HepG2 (cell line): ENCODE measurements at regions not wholly inside any gene's neighbourhood (a gene's known extent, or its start where the extent isn't known, plus 50 kb on each side); places are given as distances from the start of the nearest gene placed in this dataset.

Experiments
- ATAC-seq: fragments of 200-7000 bp; cut with Tn5 transposase; 3 replicates; pipeline ENCODE4 v1.9.1; 2020; ENCODE audit warnings: mild to moderate bottlenecking, moderate library complexity
- BruUV-seq: library from RNA; stranded (reverse); fragments of 400-500 nt; replicated peaks from 2 replicates; lab custom pipeline; 2021; lab: Mats Ljungman, UMichigan
- CTCF ChIA-PET: fragments of 300-600 bp; formaldehyde crosslinking; extraction: SDS; loops from one replicate; lab custom pipeline; 2021; ENCODE audit warnings: low total read pairs, inconsistent platforms, low intra/inter-chr PET ratio; lab: Yijun Ruan, JAX
- POLR2A ChIA-PET: fragments of 350-600 bp; sonication (Branson Sonifier 250); formaldehyde crosslinking; loops from one replicate; lab custom pipeline; 2020; ENCODE audit warnings: antibody characterized with exemption, inconsistent platforms; lab: Yijun Ruan, JAX
- DNase-seq: peaks from one replicate; pipeline ENCODE4 v3.0.0-alpha.2; 2015; ENCODE audit warnings: low spot score
- FAIRE-seq: peaks from 3 replicates; lab custom pipeline; 2011; peaks lifted over from hg19 to GRCh38; lab: Jason Lieb, UNC
- H2AFZ ChIP-seq: one replicate; pipeline ENCODE4 v1.6.1; 2011; ENCODE audit warnings: low read length, inconsistent platforms
- H3K27ac ChIP-seq: fragments of 300-600 bp; 3 replicates; pipeline ENCODE4 v1.8.0; 2011; ENCODE audit warnings: mixed run types, mild to moderate bottlenecking, mixed read lengths, low read length, inconsistent platforms; ENCODE audit not compliant: insufficient read depth; ENCODE audit errors: extremely low read length
- H3K27me3 ChIP-seq, 2 experiments: fragments of 200-600 bp in 1 of 2; 2 replicates in 1 of 2; 3 replicates in 1 of 2; pipeline versions ENCODE4 v1.6.0 to v1.8.0; 2011; ENCODE audit warnings: low read length in 2 of 2, mild to moderate bottlenecking in 2 of 2, moderate library complexity in 2 of 2, inconsistent platforms in 1 of 2; ENCODE audit not compliant: insufficient read depth in 2 of 2, control insufficient read depth in 1 of 2
- H3K36me3 ChIP-seq, 2 experiments: fragments of 200-600 bp in 1 of 2; replicated peaks in 1 of 2; 2 replicates in 1 of 2; 3 replicates in 1 of 2; pipeline versions ENCODE4 v1.5.1 to v1.8.0; 2011; ENCODE audit warnings: low read length in 2 of 2, inconsistent platforms in 1 of 2; ENCODE audit not compliant: insufficient read depth in 2 of 2, control insufficient read depth in 1 of 2
- H3K4me1 ChIP-seq: 2 replicates; pipeline ENCODE4 v1.5.1; 2012; ENCODE audit warnings: low read length, inconsistent platforms; ENCODE audit not compliant: insufficient read depth
- H3K4me2 ChIP-seq: 2 replicates; pipeline ENCODE4 v1.6.0; 2011; ENCODE audit warnings: low read depth, low read length, inconsistent platforms
- H3K4me3 ChIP-seq, 3 experiments: fragments of 200-600 bp in 1 of 3; sonication (generic), shearing (Covaris generic) in 1 of 3; replicated peaks in 1 of 3; 2 replicates each; pipeline ENCODE4 v1.5.1; 2011 to 2016; ENCODE audit warnings: low read length in 3 of 3, inconsistent platforms in 2 of 3, low read depth in 2 of 3, mild to moderate bottlenecking in 2 of 3, control low read depth in 1 of 3, mixed read lengths in 1 of 3; ENCODE audit not compliant: insufficient read depth in 1 of 3
- H3K79me2 ChIP-seq: one replicate; pipeline ENCODE4 v1.6.1; 2011; ENCODE audit warnings: low read length, inconsistent platforms; ENCODE audit not compliant: insufficient read depth
- H3K9ac ChIP-seq: 2 replicates; pipeline ENCODE4 v1.6.0; 2011; ENCODE audit warnings: mild to moderate bottlenecking, low read depth, low read length, inconsistent platforms; ENCODE audit not compliant: insufficient read depth
- H3K9me3 ChIP-seq: 2 replicates; pipeline ENCODE4 v1.5.1; 2012; ENCODE audit warnings: mild to moderate bottlenecking, low read length
- H4K20me1 ChIP-seq: 2 replicates; pipeline ENCODE4 v1.6.0; 2011; ENCODE audit warnings: inconsistent platforms, mild to moderate bottlenecking, low read length, moderate library complexity; ENCODE audit not compliant: insufficient read depth
- MED13 ChIP-seq: sonication (generic); formaldehyde crosslinking; IDR thresholded peaks from 2 replicates; pipeline ENCODE4 v1.5.0; 2020; ENCODE audit warnings: missing genetic modification reagents
- PAF1 ChIP-seq: IDR thresholded peaks from 2 replicates; pipeline ENCODE4 v1.6.1; 2016; ENCODE audit warnings: missing genetic modification reagents, missing compliant biosample characterization
- RARG ChIP-seq: sonication (generic); formaldehyde crosslinking; IDR thresholded peaks from 2 replicates; pipeline ENCODE4 v1.4.0; 2020; ENCODE audit warnings: low read depth, mild to moderate bottlenecking, missing genetic modification reagents
- SAFB2 ChIP-seq: sonication (generic); formaldehyde crosslinking; IDR thresholded peaks from 2 replicates; pipeline ENCODE4 v1.5.1; 2020; ENCODE audit warnings: missing genetic modification reagents, low read depth, mild to moderate bottlenecking, borderline replicate concordance
- TAF1 ChIP-seq: sonication (generic); formaldehyde crosslinking; IDR thresholded peaks from 2 replicates; pipeline ENCODE4 v1.4.0; 2020; ENCODE audit warnings: missing genetic modification reagents
- TERF1 ChIP-seq: sonication (generic); formaldehyde crosslinking; IDR thresholded peaks from 2 replicates; pipeline ENCODE4 v1.8.0; 2022; ENCODE audit warnings: mild to moderate bottlenecking, missing genetic modification reagents, moderate library complexity
- THAP11 ChIP-seq: IDR thresholded peaks from 2 replicates; pipeline ENCODE4 v1.6.1; 2016; ENCODE audit warnings: missing biosample characterization, missing genetic modification reagents
- TSC22D2 ChIP-seq: sonication (generic); formaldehyde crosslinking; IDR thresholded peaks from 2 replicates; pipeline ENCODE4 v1.5.1; 2020; ENCODE audit warnings: missing genetic modification reagents, mild to moderate bottlenecking, borderline replicate concordance
- ZNF367 ChIP-seq: sonication (generic); formaldehyde crosslinking; IDR thresholded peaks from 2 replicates; pipeline ENCODE4 v1.4.0; 2020; ENCODE audit warnings: missing genetic modification reagents, borderline replicate concordance
- ZNF496 ChIP-seq: sonication (generic); formaldehyde crosslinking; IDR thresholded peaks from 2 replicates; pipeline ENCODE4 v1.8.1; 2023; ENCODE audit warnings: mild to moderate bottlenecking, moderate library complexity, missing genetic modification reagents; ENCODE audit not compliant: insufficient replicate concordance
- ZNF605 ChIP-seq: sonication (generic); formaldehyde crosslinking; IDR thresholded peaks from 2 replicates; pipeline ENCODE4 v1.8.0; 2022; ENCODE audit warnings: mild to moderate bottlenecking, missing genetic modification reagents
- ZNF7 ChIP-seq: IDR thresholded peaks from 2 replicates; pipeline ENCODE4 v1.6.1; 2016; ENCODE audit warnings: missing biosample characterization, missing genetic modification reagents
- WGBS: methylation state at CpG from one replicate; pipeline ENCODE4 v1.1.6; 2017; ENCODE audit warnings: low lambda C conversion rate; 5-methylcytosine and 5-hydroxymethylcytosine counted together
- in situ Hi-C: cut with HindIII; loops from 2 replicates; pipeline ENCODE4 v1.10.0; 2017; ENCODE audit warnings: low pct_unique_long_range_greater_than_20kb; ENCODE audit not compliant: extremely low pct_ligation_motif_present
- intact Hi-C: fragments of 100-400 bp; cut with micrococcal nuclease; formaldehyde crosslinking; loops from one replicate; pipeline ENCODE4 v1.10.0; 2022; ENCODE audit not compliant: unreplicated experiment

- TF ChIP-seq TAF1 (CRISPR knock-in tag) = no peak
Measured at GRCh38 chr9:91141407-91141965, 220.2 kb downstream of the AUH start (continued).

GRCh38 chr9:91143162-91143561 is 218.6 kb downstream of the AUH start:
- Histone ChIP-seq H3K27me3 (no peaks in the 10 kb centered on the region), H3K9me3 (no peaks in the 10 kb centered on the region), H3K79me2 (no peaks in the 10 kb centered on the region), H4K20me1 (no peaks in the 10 kb centered on the region), H3K36me3 (no peaks in the 10 kb centered on the region), H3K27ac (no peak overlapping the region), H3K9ac (no peak overlapping the region), H3K4me1 (peaks cover 44% of the 10 kb centered on the region), H3K4me3 (no peak overlapping the region), H3K4me2 (no peak overlapping the region), H2AFZ (no peak overlapping the region)
- DNase-seq (no peak), FAIRE-seq (no peak), ATAC-seq (no peak)
- TF ChIP-seq TSC22D2 (CRISPR knock-in tag) (no peak), ZNF7 (CRISPR knock-in tag) (no peak), THAP11 (no peak), ZNF496 (CRISPR knock-in tag) (no peak), RARG (CRISPR knock-in tag) (no peak), ZNF367 (CRISPR knock-in tag) (no peak), MED13 (CRISPR knock-in tag) (no peak)
- ChIA-PET POLR2A (no interaction called here), CTCF (no interaction called here)
- WGBS = 94% methylated on average over 5 of the region's 5 CpGs
- no TSS peak for BruUV-seq
- in situ Hi-C loops = no loop called here
- intact Hi-C loops = no loop called here

- no peaks in the 10 kb centered on the region for H3K79me2 ChIP-seq
Measured at GRCh38 chr9:91143642-91144041, 218.1 kb downstream of the AUH start.

More at GRCh38 chr9:91143642-91144041, 218.1 kb downstream of the AUH start:
- peak; percentile 64 for ATAC-seq
- no peak for DNase-seq
- no TSS peak for BruUV-seq
- no peaks in the 10 kb centered on the region for H3K9me3 ChIP-seq
- no peak for TF ChIP-seq ZNF605
- TF ChIP-seq SAFB2 (CRISPR knock-in tag) = no peak
- no peak for TF ChIP-seq PAF1 (CRISPR knock-in tag)
- no peak for TF ChIP-seq TERF1 (CRISPR knock-in tag)
- H4K20me1 ChIP-seq = no peaks in the 10 kb centered on the region
- FAIRE-seq = no peak
- ChIA-PET POLR2A (no interaction called here), CTCF (no interaction called here)
- H3K4me2 ChIP-seq = no peak overlapping the region
- H3K4me1 ChIP-seq = peaks cover 41% of the 10 kb centered on the region
- no peaks in the 10 kb centered on the region for H3K27me3 ChIP-seq
- no peak overlapping the region for H3K4me3 ChIP-seq
- H3K36me3 ChIP-seq = no peaks in the 10 kb centered on the region
- H3K27ac ChIP-seq = no peak overlapping the region
- 18% methylated on average over 3 of the region's 3 CpGs for whole genome bisulfite sequencing
- in situ Hi-C loops = no loop called here
- H3K9ac ChIP-seq = no peak overlapping the region
- no peak overlapping the region for H2AFZ ChIP-seq
- intact Hi-C loops = no loop called here
